ENCODE measurements at regions not wholly inside any gene's neighbourhood (a gene's known extent, or its start where the extent isn't known, plus 50 kb on each side); places are given as distances from the start of the nearest gene placed in this dataset.

GRCh38 chr10:8297107-8297506 is 242.6 kb downstream of the GATA3 start:
- DNase-seq (no peak), ATAC-seq (no peak)
- Mint-ChIP-seq H3K9me3 (no peaks in the 10 kb centered on the region), H3K4me3 (no peak overlapping the region), H3K27ac (peak overlapping the region in 1 of 2 donors; percentile 30), H3K27me3 (peaks cover 7% of the 10 kb centered on the region), H3K4me1 (no peaks in the 10 kb centered on the region)

DNA sequence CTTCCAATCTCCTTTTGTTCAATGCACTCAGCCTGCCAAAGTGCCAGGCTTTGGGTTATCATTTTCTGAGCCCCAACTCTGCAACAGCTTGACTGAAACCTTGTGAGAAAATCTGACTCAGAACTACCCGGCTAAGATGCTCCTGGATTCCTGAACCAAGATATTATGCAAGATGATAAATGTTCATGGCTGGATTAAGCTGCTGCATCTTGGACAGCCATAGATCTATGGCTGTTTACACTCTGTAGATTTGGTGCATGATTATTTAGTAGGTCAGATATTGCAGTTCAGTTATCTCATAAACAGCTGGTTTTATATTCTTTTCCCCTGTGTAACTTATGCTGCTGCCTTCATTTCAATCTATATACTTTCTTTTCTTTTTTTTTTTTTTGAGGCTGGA is 243.5 kb downstream of the GATA3 start:
- no peak for ATAC-seq
- no peak overlapping the region for H3K27ac Mint-ChIP-seq
- no peaks in the 10 kb centered on the region for H3K9me3 Mint-ChIP-seq
- H3K4me3 Mint-ChIP-seq = no peak overlapping the region
- peaks cover 5% of the 10 kb centered on the region for H3K4me1 Mint-ChIP-seq
- H3K27me3 Mint-ChIP-seq = peaks cover 7% of the 10 kb centered on the region
- no peak for DNase-seq

DNA sequence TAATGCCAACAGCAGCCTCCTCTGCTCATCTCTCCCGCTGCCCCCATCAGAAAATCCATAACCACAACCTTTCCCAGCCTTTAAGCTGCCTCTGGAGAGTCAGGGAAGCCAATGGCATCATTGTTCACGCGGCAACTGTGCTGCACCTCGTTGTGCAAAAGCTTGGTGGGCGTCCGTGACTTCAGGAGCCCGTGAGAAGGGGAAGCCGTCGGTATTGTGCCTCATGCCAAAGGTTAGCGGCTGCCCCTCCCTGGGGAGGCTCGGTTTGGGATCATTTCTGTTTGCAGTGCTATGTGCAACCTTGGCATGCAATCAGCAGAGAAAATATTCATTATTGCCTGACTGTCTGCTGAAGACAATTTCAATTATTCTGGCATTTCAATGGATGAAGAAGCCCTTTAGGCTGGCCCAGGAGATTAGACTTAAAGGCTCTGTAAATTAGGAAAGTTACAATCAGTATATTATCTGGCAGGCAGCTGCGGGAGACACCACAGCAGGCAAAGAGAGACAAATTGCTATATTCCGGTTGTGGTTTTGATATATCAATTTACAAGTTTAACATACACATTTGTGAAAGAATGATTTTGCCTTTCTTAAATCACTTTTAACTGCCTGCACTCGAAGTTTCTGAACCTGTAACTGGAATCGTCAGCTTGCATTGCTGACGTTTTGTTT is 244.5 kb downstream of the GATA3 start:
- H3K4me1 Mint-ChIP-seq = peaks cover 7% of the 10 kb centered on the region
- H3K27me3 Mint-ChIP-seq = peaks cover 7% of the 10 kb centered on the region
- H3K27ac Mint-ChIP-seq = no peak overlapping the region
- ATAC-seq (no peak), DNase-seq (no peak)
- no peak overlapping the region for H3K4me3 Mint-ChIP-seq
- H3K9me3 Mint-ChIP-seq = no peaks in the 10 kb centered on the region

- Mint-ChIP-seq H3K27me3 (peaks cover 7% of the 10 kb centered on the region), H3K27ac (no peak overlapping the region), H3K4me3 (no peak overlapping the region), H3K9me3 (no peaks in the 10 kb centered on the region), H3K4me1 (peaks cover 7% of the 10 kb centered on the region)
- DNase-seq (no peak), ATAC-seq (no peak)
Observed at GRCh38 chr10:8300925-8301324, 246.4 kb downstream of the GATA3 start.

- Mint-ChIP-seq H3K4me3 (no peak overlapping the region), H3K27ac (no peak overlapping the region), H3K9me3 (no peaks in the 10 kb centered on the region), H3K27me3 (peaks cover 7% of the 10 kb centered on the region), H3K4me1 (peaks cover 7% of the 10 kb centered on the region)
- no peak for DNase-seq
- ATAC-seq = no peak
Observed at GRCh38 chr10:8301333-8301732, 246.8 kb downstream of the GATA3 start.

- no peak overlapping the region for H3K27ac Mint-ChIP-seq
- DNase-seq (no peak), ATAC-seq (no peak)
- H3K4me1 Mint-ChIP-seq = peaks cover 7% of the 10 kb centered on the region
- no peaks in the 10 kb centered on the region for H3K9me3 Mint-ChIP-seq
- H3K4me3 Mint-ChIP-seq = no peak overlapping the region
- H3K27me3 Mint-ChIP-seq = peaks cover 7% of the 10 kb centered on the region
Observed at GRCh38 chr10:8301831-8302230, 247.3 kb downstream of the GATA3 start.

GRCh38 chr10:8302565-8302964 is 248.1 kb downstream of the GATA3 start:
- H3K27ac Mint-ChIP-seq = peak overlapping the region in 1 of 2 donors; percentile 43
- H3K9me3 Mint-ChIP-seq = no peaks in the 10 kb centered on the region
- ATAC-seq (no peak), DNase-seq (no peak)
- H3K4me1 Mint-ChIP-seq = peaks cover 12% of the 10 kb centered on the region
- no peak overlapping the region for H3K4me3 Mint-ChIP-seq
- H3K27me3 Mint-ChIP-seq = peaks cover 7% of the 10 kb centered on the region

DNA sequence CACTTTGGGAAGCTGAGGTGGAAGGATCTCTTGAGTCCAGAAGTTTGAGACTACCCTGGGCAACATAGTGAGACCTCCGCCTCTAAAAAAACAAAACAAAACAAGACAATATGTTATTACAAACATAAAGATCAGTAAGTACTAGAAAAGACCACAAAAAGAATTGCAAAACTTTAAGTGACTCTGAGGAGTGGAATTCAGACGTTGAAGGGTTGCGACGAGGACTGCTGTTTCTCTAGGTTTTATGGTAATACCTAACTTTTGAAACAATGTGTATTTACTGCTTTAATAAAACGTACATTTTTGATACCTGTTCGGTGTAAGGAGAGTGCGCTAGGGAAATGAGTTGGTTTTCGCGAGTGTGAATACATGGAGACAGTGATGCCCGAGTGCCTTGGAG is 250.4 kb downstream of the GATA3 start:
- DNase-seq = no peak
- Mint-ChIP-seq H3K27me3 (no peaks in the 10 kb centered on the region), H3K4me1 (peaks cover 12% of the 10 kb centered on the region), H3K27ac (no peak overlapping the region), H3K4me3 (no peak overlapping the region), H3K9me3 (no peaks in the 10 kb centered on the region)
- ATAC-seq = no peak

DNA sequence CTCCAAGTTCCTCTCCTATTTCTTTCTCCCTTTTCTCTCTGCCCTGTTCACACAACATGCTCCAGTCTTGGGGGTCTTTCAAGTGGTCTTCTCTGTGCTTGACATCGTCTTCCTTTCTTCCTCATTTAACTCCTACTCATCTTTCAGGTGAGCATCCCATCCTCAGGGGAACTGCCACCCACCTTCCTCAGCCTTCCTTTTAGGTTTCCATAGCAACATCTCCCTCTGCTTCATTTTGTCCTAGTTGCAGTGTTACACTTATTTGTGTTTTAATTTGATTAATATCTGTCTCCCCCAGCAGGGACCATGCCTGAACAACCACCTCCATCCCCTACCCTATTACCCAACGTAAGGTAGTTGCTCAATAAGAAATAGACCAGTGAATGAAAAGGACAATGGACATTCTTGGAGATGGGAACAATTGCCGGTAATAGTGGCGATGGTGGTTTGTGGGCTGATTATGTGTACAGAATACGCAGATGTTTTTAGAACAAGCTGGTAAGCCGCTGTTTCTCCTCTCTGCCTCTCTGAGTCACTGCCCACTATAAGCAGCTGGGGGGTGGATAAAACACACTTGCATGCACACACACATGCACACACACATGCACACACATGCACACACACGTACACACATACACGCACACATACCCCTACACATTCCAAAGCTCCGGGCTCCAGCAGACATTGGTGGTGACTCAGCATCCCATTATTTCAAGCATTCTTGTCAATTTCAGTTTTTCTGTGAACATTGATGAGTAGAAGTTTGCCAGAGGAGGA is 251.6 kb downstream of the GATA3 start:
- Mint-ChIP-seq H3K4me3 (no peak overlapping the region), H3K27me3 (no peaks in the 10 kb centered on the region), H3K9me3 (no peaks in the 10 kb centered on the region), H3K4me1 (peaks cover 12% of the 10 kb centered on the region), H3K27ac (no peak overlapping the region)
- ATAC-seq (no peak), DNase-seq (no peak)

- peak overlapping the region in 1 of 2 donors; percentile 47 for H3K27ac Mint-ChIP-seq
- ATAC-seq (no peak), DNase-seq (no peak)
- H3K27me3 Mint-ChIP-seq = no peaks in the 10 kb centered on the region
- H3K4me1 Mint-ChIP-seq = peaks cover 18% of the 10 kb centered on the region
- H3K9me3 Mint-ChIP-seq = no peaks in the 10 kb centered on the region
- H3K4me3 Mint-ChIP-seq = no peak overlapping the region
Observed at GRCh38 chr10:8306685-8307364, 252.3 kb downstream of the GATA3 start.

GRCh38 chr10:8310930-8311329 is 256.4 kb downstream of the GATA3 start:
- no peak for ATAC-seq
- Mint-ChIP-seq H3K4me1 (peaks cover 32% of the 10 kb centered on the region), H3K4me3 (no peak overlapping the region), H3K27ac (no peak overlapping the region), H3K9me3 (no peaks in the 10 kb centered on the region), H3K27me3 (no peaks in the 10 kb centered on the region)
- no peak for DNase-seq

DNA sequence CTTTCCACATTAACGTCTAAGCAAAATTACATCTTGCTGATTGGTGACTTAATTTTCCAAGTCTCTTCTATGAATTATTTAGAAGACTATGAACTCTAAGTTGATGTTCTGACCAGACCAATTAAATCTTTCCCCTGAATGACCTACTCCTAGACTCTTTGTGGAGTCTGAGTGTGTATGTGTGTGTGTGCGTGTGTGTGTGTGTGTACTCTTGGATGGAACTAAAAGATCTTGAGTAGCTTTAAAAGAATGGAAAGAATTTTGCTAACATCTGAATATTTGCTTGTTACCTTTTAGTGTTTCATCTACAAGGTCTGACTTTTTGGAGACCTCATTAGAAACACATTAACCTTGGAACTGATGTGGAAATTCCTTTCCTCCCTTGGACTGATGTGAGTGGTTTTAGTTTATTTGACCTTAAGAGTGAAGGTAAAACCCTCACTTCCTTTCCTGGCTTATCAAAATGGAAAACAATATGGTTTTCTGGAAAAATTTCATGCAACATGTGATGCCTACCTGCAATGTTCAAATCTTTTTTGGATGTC is 257.1 kb downstream of the GATA3 start:
- DNase-seq (no peak), ATAC-seq (no peak)
- H3K27me3 Mint-ChIP-seq = no peaks in the 10 kb centered on the region
- no peak overlapping the region for H3K4me3 Mint-ChIP-seq
- H3K27ac Mint-ChIP-seq = no peak overlapping the region
- peaks cover 36% of the 10 kb centered on the region for H3K4me1 Mint-ChIP-seq
- peaks cover 0 to 6% of the 10 kb centered on the region in 2 donors for H3K9me3 Mint-ChIP-seq

GRCh38 chr10:8312079-8312478 is 257.6 kb downstream of the GATA3 start:
- Mint-ChIP-seq H3K4me3 (no peak overlapping the region), H3K27ac (no peak overlapping the region), H3K4me1 (peaks cover 35% of the 10 kb centered on the region), H3K9me3 (peaks cover 0 to 9% of the 10 kb centered on the region in 2 donors), H3K27me3 (no peaks in the 10 kb centered on the region)
- peak; percentile 61 for ATAC-seq
- DNase-seq = no peak

DNA sequence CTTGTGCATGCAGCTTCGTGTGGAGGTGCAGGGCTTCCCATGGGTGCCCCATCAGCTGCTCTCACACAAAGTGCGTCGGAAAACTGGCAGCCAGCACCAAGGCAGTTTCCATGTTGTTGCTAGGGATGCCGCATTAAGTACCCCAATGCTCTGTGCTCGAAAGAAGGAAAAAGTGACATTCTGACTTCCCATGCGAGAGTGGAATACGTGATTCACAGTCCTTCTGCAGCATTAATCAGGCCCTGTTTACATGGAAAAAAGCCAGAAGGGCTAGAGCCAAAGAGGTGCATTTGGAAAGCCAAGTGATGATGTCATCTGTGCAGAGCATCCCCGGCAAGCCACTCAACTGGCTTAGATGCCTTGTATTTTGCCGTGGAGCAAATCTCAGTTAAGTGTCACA is 258.3 kb downstream of the GATA3 start:
- ATAC-seq = no peak
- Mint-ChIP-seq H3K27me3 (no peaks in the 10 kb centered on the region), H3K4me3 (no peak overlapping the region), H3K9me3 (peaks cover 0 to 9% of the 10 kb centered on the region in 2 donors), H3K27ac (no peak overlapping the region), H3K4me1 (peaks cover 31% of the 10 kb centered on the region)
- no peak for DNase-seq

GRCh38 chr10:8314486-8314885 is 260.0 kb downstream of the GATA3 start:
- peaks cover 0 to 9% of the 10 kb centered on the region in 2 donors for H3K9me3 Mint-ChIP-seq
- DNase-seq (no peak), ATAC-seq (no peak)
- no peak overlapping the region for H3K4me3 Mint-ChIP-seq
- H3K27ac Mint-ChIP-seq = no peak overlapping the region
- H3K27me3 Mint-ChIP-seq = no peaks in the 10 kb centered on the region
- H3K4me1 Mint-ChIP-seq = peaks cover 31% of the 10 kb centered on the region

GRCh38 chr10:8315619-8316021 is 261.1 kb downstream of the GATA3 start:
- H3K9me3 Mint-ChIP-seq = peaks cover 0 to 9% of the 10 kb centered on the region in 2 donors
- ATAC-seq (peak; percentile 87), DNase-seq (no peak)
- H3K4me1 Mint-ChIP-seq = peaks cover 31% of the 10 kb centered on the region
- H3K27me3 Mint-ChIP-seq = no peaks in the 10 kb centered on the region
- H3K4me3 Mint-ChIP-seq = no peak overlapping the region
- H3K27ac Mint-ChIP-seq = peak overlapping the region; percentile 22 to 57
